Type B pancreatic cell (in vitro differentiated cells): ENCODE measurements at regions not wholly inside any gene's neighbourhood (a gene's known extent, or its start where the extent isn't known, plus 50 kb on each side); places are given as distances from the start of the nearest gene placed in this dataset.

Experiments used
- DNase-seq: peaks from one replicate; pipeline ENCODE4 v3.0.0; 2021; ENCODE audit warnings: mixed read lengths; ENCODE audit not compliant: unreplicated experiment; ENCODE audit errors: extremely low spot score
- H3K27ac Mint-ChIP-seq: 2 replicates; pipeline ENCODE4 v1.8.0; 2021; ENCODE audit warnings: mild to moderate bottlenecking, mixed read lengths
- H3K27me3 Mint-ChIP-seq: 2 replicates; pipeline ENCODE4 v1.8.0; 2021; ENCODE audit warnings: mixed read lengths
- H3K36me3 Mint-ChIP-seq: 2 replicates; pipeline ENCODE4 v1.8.0; 2021; ENCODE audit warnings: mixed read lengths
- H3K4me1 Mint-ChIP-seq: one replicate; pipeline ENCODE4 v1.8.0; 2021; ENCODE audit warnings: mixed read lengths; ENCODE audit not compliant: unreplicated experiment
- H3K4me3 Mint-ChIP-seq: 2 replicates; pipeline ENCODE4 v1.8.0; 2021; ENCODE audit warnings: mild to moderate bottlenecking, mixed read lengths
- H3K9me3 Mint-ChIP-seq: 2 replicates; pipeline ENCODE4 v1.8.0; 2021; ENCODE audit warnings: mixed read lengths
- TF ChIP-seq, protein P1 (sequence below): fragments of 200-600 bp; sonication (generic); conservative IDR thresholded peaks from 2 replicates; pipeline ENCODE4 v1.5.0; 2021; ENCODE audit warnings: antibody characterized with exemption, mild to moderate bottlenecking

DNA sequence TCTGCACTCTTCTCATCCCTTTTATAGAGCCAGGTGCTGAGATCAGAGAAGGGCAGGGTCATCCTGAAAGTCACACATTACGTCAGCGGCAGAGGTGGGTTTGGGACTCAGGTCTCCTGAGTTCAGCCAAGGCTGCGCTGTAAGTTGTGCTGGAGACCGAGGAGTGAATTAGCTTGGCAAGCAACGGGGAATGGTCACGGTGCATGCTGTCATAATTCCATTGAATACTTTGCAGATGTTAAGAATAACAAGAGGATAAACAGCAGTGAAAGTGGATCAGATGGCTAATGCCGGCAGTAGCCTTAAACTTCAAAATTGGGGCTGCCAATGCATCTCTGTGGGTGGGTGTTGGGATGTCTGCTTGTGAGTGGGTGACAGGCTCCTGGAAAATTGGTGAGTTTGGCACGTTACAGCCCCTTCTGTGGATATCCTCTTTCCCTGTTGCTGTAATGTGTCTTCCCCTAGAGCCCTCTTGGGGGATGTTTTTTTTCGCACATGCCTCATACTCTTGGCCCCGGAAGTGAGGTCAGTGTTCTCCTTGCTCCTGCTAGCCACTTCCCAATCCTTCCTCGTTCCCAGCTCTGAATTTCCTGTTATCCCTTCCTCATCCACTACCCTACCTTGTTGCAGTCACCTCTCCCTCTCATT is 287.1 kb upstream of the SRRM4 start:
- Mint-ChIP-seq H3K4me3 (no peak overlapping the region), H3K36me3 (no peaks in the 10 kb centered on the region), H3K9me3 (no peaks in the 10 kb centered on the region), H3K4me1 (no peaks in the 10 kb centered on the region), H3K27me3 (peaks cover 14% of the 10 kb centered on the region), H3K27ac (no peak overlapping the region)
- DNase-seq: no peak
- TF ChIP-seq, protein P1, sequence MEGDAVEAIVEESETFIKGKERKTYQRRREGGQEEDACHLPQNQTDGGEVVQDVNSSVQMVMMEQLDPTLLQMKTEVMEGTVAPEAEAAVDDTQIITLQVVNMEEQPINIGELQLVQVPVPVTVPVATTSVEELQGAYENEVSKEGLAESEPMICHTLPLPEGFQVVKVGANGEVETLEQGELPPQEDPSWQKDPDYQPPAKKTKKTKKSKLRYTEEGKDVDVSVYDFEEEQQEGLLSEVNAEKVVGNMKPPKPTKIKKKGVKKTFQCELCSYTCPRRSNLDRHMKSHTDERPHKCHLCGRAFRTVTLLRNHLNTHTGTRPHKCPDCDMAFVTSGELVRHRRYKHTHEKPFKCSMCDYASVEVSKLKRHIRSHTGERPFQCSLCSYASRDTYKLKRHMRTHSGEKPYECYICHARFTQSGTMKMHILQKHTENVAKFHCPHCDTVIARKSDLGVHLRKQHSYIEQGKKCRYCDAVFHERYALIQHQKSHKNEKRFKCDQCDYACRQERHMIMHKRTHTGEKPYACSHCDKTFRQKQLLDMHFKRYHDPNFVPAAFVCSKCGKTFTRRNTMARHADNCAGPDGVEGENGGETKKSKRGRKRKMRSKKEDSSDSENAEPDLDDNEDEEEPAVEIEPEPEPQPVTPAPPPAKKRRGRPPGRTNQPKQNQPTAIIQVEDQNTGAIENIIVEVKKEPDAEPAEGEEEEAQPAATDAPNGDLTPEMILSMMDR: no peak

DNA sequence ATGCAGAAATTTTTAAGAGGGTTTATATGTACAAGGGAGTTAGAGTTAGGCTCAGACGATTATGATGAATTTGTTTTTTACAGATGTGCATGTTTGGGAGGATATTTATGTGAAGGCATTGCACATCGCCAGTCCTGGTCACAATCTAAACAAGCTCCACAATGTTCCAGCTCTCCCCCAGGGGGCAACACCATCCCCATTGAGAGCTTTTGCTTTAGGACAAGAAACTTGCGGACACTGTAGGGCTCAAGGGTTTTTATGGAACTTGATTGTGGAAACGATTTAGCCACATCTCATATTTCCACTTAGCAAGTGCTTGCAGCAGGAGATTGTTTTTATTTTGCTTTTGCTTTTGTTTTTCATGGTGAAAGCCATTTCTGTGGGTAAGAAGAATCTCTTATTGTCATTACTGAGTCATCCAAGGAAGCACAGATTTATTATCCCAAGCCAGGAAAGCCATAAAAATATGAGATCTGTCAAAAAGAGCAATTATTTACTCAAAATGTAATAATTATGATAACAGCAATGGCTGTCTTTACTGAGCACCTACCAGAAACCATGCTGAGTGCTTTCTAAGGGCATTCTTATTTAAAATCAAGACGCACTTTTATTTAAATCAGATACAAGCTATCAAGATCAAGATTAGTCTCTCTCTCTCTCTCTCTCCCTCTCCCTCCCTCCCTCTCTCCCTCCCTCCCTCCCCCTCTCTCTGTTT is 276.7 kb upstream of the SRRM4 start:
- H3K4me3 Mint-ChIP-seq: no peak overlapping the region
- no peaks in the 10 kb centered on the region for H3K4me1 Mint-ChIP-seq
- TF ChIP-seq, protein P1: no peak
- H3K36me3 Mint-ChIP-seq: no peaks in the 10 kb centered on the region
- no peak overlapping the region for H3K27ac Mint-ChIP-seq
- peaks cover 3% of the 10 kb centered on the region for H3K9me3 Mint-ChIP-seq
- H3K27me3 Mint-ChIP-seq: peaks cover 4% of the 10 kb centered on the region
- DNase-seq: no peak

DNA sequence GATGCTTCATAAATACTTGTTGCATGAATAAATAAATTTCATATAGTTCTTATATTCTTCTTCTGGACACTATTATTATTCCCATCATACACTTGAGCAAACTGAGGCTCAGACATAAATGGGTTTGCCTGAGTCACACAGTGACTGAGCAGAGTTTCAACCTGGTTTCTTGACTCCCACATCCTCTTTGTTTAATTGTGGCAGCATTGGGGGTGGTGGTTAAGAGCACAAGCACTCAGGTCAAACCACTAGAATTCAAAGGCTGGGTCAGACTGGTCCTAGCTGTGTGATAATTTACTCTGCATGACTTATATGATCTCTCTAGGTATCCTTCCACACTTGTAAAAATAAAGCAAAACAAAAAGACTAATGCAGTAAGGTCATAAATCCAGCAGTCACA is 274.9 kb upstream of the SRRM4 start:
- no peak overlapping the region for H3K27ac Mint-ChIP-seq
- no peaks in the 10 kb centered on the region for H3K36me3 Mint-ChIP-seq
- no peaks in the 10 kb centered on the region for H3K4me1 Mint-ChIP-seq
- TF ChIP-seq, protein P1: no peak
- H3K27me3 Mint-ChIP-seq: peaks cover 6% of the 10 kb centered on the region
- H3K4me3 Mint-ChIP-seq: no peak overlapping the region
- H3K9me3 Mint-ChIP-seq: no peaks in the 10 kb centered on the region
- no peak for DNase-seq

DNA sequence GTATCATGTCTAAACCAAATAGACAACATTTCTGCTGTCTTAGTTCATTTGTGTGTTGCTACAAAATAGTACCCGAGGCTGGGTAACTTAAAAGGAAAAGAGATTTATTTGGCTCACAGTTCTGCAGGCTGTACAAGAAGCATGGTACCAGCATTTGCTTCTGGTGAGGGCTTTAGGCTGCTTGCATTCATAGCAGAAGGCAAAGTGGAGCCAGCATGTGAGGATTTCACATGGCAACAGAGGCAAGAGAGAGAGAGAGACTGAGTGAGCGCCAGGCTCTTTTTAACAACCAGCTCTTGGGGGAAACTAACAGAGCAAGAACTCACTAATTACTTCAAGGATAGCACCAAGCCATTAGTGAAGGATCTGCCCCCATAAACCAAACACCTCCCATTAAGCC is 271.4 kb upstream of the SRRM4 start:
- H3K27me3 Mint-ChIP-seq: peaks cover 10% of the 10 kb centered on the region
- no peaks in the 10 kb centered on the region for H3K4me1 Mint-ChIP-seq
- H3K9me3 Mint-ChIP-seq: no peaks in the 10 kb centered on the region
- no peak for DNase-seq
- TF ChIP-seq, protein P1: no peak
- no peak overlapping the region for H3K27ac Mint-ChIP-seq
- no peaks in the 10 kb centered on the region for H3K36me3 Mint-ChIP-seq
- H3K4me3 Mint-ChIP-seq: no peak overlapping the region

DNA sequence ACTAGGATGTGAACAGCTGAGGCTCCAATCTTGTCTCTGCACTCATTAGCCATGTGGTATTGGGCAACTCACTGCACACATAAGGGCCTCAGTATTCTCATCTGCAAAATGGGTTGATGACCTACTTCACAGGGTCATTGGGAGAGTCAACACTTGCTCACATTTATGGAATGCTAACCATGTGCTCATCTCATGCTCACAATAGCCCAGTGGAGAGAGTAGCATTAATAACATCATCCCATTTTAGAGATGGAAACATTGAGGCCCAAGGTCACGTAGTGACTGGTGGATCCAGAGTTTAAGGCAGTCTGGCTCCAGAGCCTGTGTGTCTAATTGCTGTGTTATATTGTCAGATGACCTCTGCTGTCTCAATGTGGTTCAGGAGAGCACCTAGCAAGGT is 270.2 kb upstream of the SRRM4 start:
- Mint-ChIP-seq H3K4me1 (no peaks in the 10 kb centered on the region), H3K4me3 (no peak overlapping the region), H3K27ac (no peak overlapping the region), H3K36me3 (no peaks in the 10 kb centered on the region), H3K27me3 (peaks cover 10% of the 10 kb centered on the region), H3K9me3 (no peaks in the 10 kb centered on the region)
- TF ChIP-seq, protein P1: no peak
- no peak for DNase-seq
